Peyer's patch (tissue), 4 donors: ENCODE measurements at regions not wholly inside any gene's neighbourhood (a gene's known extent, or its start where the extent isn't known, plus 50 kb on each side); places are given as distances from the start of the nearest gene placed in this dataset.

Experiments used
- POLR2A ChIP-seq, 2 donors: fragments of 450-650 bp; IDR thresholded peaks; one replicate each; pipeline ENCODE4 v1.5.1; 2017; ENCODE audit warnings: antibody characterized with exemption in 2 of 2, mild to moderate bottlenecking in 2 of 2, moderate library complexity in 2 of 2
- TF ChIP-seq, protein P1 (sequence below), 6 experiments: fragments of 450-650 bp in 4 of 6; fragments of 200-600 bp in 2 of 6; sonication (generic) in 1 of 6; IDR thresholded peaks; one replicate each; pipeline ENCODE4 v1.5.1; 2017 to 2019; ENCODE audit warnings: antibody characterized with exemption in 6 of 6, mild to moderate bottlenecking in 3 of 6, moderate library complexity in 1 of 6

DNA sequence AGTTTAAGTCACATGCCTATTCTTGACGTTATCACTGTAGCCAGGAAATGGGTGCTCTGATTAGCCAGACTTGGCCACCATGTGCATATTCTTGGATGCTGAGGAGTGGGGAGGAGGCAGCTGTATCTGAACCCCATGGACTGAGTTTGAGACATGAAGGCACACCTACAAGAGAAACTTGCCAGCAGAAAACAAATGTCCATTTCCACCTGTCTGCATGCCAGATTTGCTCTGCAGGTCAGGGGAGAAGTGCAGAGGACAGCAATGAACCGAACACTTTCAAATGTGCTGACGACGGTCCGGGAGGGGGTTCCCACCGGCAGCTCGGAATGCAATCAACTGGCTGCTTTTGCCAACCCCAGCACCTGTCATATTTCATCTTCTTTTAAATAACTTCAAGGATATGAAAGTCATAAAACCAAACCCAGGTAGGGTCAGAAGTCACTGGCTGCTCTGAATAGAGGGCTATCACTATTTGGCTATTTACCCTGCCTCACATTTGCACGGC, 287.8 kb upstream of the N4BP1 start:
- TF ChIP-seq, protein P1, sequence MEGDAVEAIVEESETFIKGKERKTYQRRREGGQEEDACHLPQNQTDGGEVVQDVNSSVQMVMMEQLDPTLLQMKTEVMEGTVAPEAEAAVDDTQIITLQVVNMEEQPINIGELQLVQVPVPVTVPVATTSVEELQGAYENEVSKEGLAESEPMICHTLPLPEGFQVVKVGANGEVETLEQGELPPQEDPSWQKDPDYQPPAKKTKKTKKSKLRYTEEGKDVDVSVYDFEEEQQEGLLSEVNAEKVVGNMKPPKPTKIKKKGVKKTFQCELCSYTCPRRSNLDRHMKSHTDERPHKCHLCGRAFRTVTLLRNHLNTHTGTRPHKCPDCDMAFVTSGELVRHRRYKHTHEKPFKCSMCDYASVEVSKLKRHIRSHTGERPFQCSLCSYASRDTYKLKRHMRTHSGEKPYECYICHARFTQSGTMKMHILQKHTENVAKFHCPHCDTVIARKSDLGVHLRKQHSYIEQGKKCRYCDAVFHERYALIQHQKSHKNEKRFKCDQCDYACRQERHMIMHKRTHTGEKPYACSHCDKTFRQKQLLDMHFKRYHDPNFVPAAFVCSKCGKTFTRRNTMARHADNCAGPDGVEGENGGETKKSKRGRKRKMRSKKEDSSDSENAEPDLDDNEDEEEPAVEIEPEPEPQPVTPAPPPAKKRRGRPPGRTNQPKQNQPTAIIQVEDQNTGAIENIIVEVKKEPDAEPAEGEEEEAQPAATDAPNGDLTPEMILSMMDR (IDR thresholded peaks at IDR 0.05) = no peak
- no peak for TF ChIP-seq POLR2A (IDR thresholded peaks at IDR 0.05)
